Mesendoderm (in vitro differentiated cells): ENCODE measurements at regions not wholly inside any gene's neighbourhood (a gene's known extent, or its start where the extent isn't known, plus 50 kb on each side); places are given as distances from the start of the nearest gene placed in this dataset.

ENCODE experiments used
- DNase-seq: peaks from one replicate; pipeline ENCODE4 v3.0.0; 2013
- H2AK5ac ChIP-seq: 2 replicates; pipeline ENCODE4 v1.6.1; 2013; ENCODE audit warnings: low read length, inconsistent platforms
- H2BK120ac ChIP-seq: 2 replicates; pipeline ENCODE4 v1.6.1; 2013; ENCODE audit warnings: low read depth, mild to moderate bottlenecking, low read length, moderate library complexity, mixed read lengths
- H2BK15ac ChIP-seq: replicated peaks from 2 replicates; pipeline ENCODE4 v1.6.1; 2013; ENCODE audit warnings: low read depth, mild to moderate bottlenecking, moderate library complexity
- H2BK5ac ChIP-seq: 2 replicates; pipeline ENCODE4 v1.6.1; 2013; ENCODE audit warnings: low read length, inconsistent platforms
- H3K18ac ChIP-seq: 2 replicates; pipeline ENCODE4 v1.6.1; 2013; ENCODE audit warnings: mild to moderate bottlenecking, low read length, mixed read lengths
- H3K23ac ChIP-seq: one replicate; pipeline ENCODE4 v1.6.1; 2013; ENCODE audit warnings: low read length
- H3K27ac ChIP-seq: 2 replicates; pipeline ENCODE4 v1.5.1; 2013; ENCODE audit warnings: low read depth, mild to moderate bottlenecking, inconsistent platforms, low read length, moderate library complexity
- H3K27me3 ChIP-seq: 2 replicates; pipeline ENCODE4 v1.6.1; 2013; ENCODE audit warnings: low read length, control low read depth, mild to moderate bottlenecking, inconsistent platforms; ENCODE audit not compliant: insufficient read depth, poor library complexity
- H3K36me3 ChIP-seq: 2 replicates; pipeline ENCODE4 v1.6.1; 2013; ENCODE audit warnings: low read length, inconsistent platforms; ENCODE audit not compliant: control insufficient read depth, insufficient read depth
- H3K4ac ChIP-seq: one replicate; pipeline ENCODE4 v1.6.1; 2013; ENCODE audit warnings: low read depth, mild to moderate bottlenecking, low read length, moderate library complexity
- H3K4me1 ChIP-seq: 2 replicates; pipeline ENCODE4 v1.6.1; 2013; ENCODE audit warnings: low read depth, low read length, inconsistent platforms; ENCODE audit not compliant: control insufficient read depth
- H3K4me2 ChIP-seq: 2 replicates; pipeline ENCODE4 v1.6.1; 2013; ENCODE audit warnings: low read length
- H3K4me3 ChIP-seq: 2 replicates; pipeline ENCODE4 v1.5.1; 2013; ENCODE audit warnings: mild to moderate bottlenecking, low read length
- H3K56ac ChIP-seq: one replicate; pipeline ENCODE4 v1.6.1; 2013; ENCODE audit warnings: low read length
- H3K79me1 ChIP-seq: 2 replicates; pipeline ENCODE4 v1.6.1; 2013; ENCODE audit warnings: low read length, inconsistent platforms
- H3K79me2 ChIP-seq: 2 replicates; pipeline ENCODE4 v1.6.1; 2013; ENCODE audit warnings: mild to moderate bottlenecking, low read length; ENCODE audit not compliant: control insufficient read depth, insufficient read depth
- H3K9ac ChIP-seq: 2 replicates; pipeline ENCODE4 v1.6.1; 2013; ENCODE audit warnings: low read length, inconsistent platforms
- H4K5ac ChIP-seq: one replicate; pipeline ENCODE4 v1.6.1; 2013; ENCODE audit warnings: low read length
- H4K8ac ChIP-seq: one replicate; pipeline ENCODE4 v1.6.1; 2013; ENCODE audit warnings: low read depth, mild to moderate bottlenecking, control low read depth, low read length, moderate library complexity
- WGBS: extraction: QIAGEN DNeasy Blood & Tissue Kit; methylation state at CpG from one replicate; pipeline ENCODE4 v1.1.7; 2013; ENCODE audit warnings: low lambda C conversion rate, missing lambda C conversion rate; ENCODE audit not compliant: insufficient coverage; ENCODE audit errors: extremely low coverage; 5-methylcytosine and 5-hydroxymethylcytosine counted together

GRCh38 chr21:15119486-15119885, 54.7 kb upstream of the NRIP1 start:
- no peak overlapping the region for H3K27ac ChIP-seq
- no peak overlapping the region for H3K23ac ChIP-seq
- H3K56ac ChIP-seq, result no peak overlapping the region
- H2BK15ac ChIP-seq, result no peak overlapping the region
- no peak overlapping the region for H3K4me2 ChIP-seq
- no CpG with 5 or more reads among the region's 3 CpGs for WGBS
- no peak overlapping the region for H3K4ac ChIP-seq
- no peak overlapping the region for H2AK5ac ChIP-seq
- no peak for DNase-seq
- no peak overlapping the region for H3K9ac ChIP-seq
- H3K36me3 ChIP-seq, result no peaks in the 10 kb centered on the region
- H3K18ac ChIP-seq, result no peak overlapping the region
- no peaks in the 10 kb centered on the region for H3K27me3 ChIP-seq
- H3K79me2 ChIP-seq, result no peaks in the 10 kb centered on the region
- no peaks in the 10 kb centered on the region for H3K4me1 ChIP-seq
- H3K79me1 ChIP-seq, result no peaks in the 10 kb centered on the region
- H4K5ac ChIP-seq, result no peak overlapping the region
- H3K4me3 ChIP-seq, result no peak overlapping the region
- no peak overlapping the region for H4K8ac ChIP-seq
- no peak overlapping the region for H2BK5ac ChIP-seq
- H2BK120ac ChIP-seq, result no peak overlapping the region

- no peaks in the 10 kb centered on the region for H3K79me1 ChIP-seq
- WGBS, result no CpG with 5 or more reads among the region's 5 CpGs
- H4K8ac ChIP-seq, result no peak overlapping the region
- H3K27me3 ChIP-seq, result no peaks in the 10 kb centered on the region
- H3K56ac ChIP-seq, result peak overlapping the region; percentile 50
- H2BK15ac ChIP-seq, result no peak overlapping the region
- H3K36me3 ChIP-seq, result no peaks in the 10 kb centered on the region
- DNase-seq, result no peak
- H3K23ac ChIP-seq, result no peak overlapping the region
- no peak overlapping the region for H4K5ac ChIP-seq
- no peak overlapping the region for H3K4me2 ChIP-seq
- H3K9ac ChIP-seq, result no peak overlapping the region
- no peak overlapping the region for H2BK120ac ChIP-seq
- H3K4me3 ChIP-seq, result no peak overlapping the region
- H3K4ac ChIP-seq, result no peak overlapping the region
- H3K4me1 ChIP-seq, result no peaks in the 10 kb centered on the region
- H3K18ac ChIP-seq, result no peak overlapping the region
- H2AK5ac ChIP-seq, result no peak overlapping the region
- H2BK5ac ChIP-seq, result no peak overlapping the region
- no peaks in the 10 kb centered on the region for H3K79me2 ChIP-seq
- no peak overlapping the region for H3K27ac ChIP-seq
Measured at GRCh38 chr21:15121097-15121654, 56.4 kb upstream of the NRIP1 start.

GRCh38 chr21:15121655-15122120, 56.9 kb upstream of the NRIP1 start:
- Histone ChIP-seq H4K8ac (no peak overlapping the region), H3K18ac (no peak overlapping the region), H3K4me1 (no peaks in the 10 kb centered on the region), H3K23ac (no peak overlapping the region), H2BK120ac (no peak overlapping the region), H2AK5ac (no peak overlapping the region), H3K79me1 (no peaks in the 10 kb centered on the region), H2BK15ac (no peak overlapping the region), H3K4ac (no peak overlapping the region), H3K27me3 (no peaks in the 10 kb centered on the region), H4K5ac (no peak overlapping the region), H3K4me2 (no peak overlapping the region), H3K4me3 (no peak overlapping the region), H3K79me2 (no peaks in the 10 kb centered on the region), H3K27ac (no peak overlapping the region), H3K56ac (peak overlapping the region; percentile 50), H3K9ac (no peak overlapping the region), H3K36me3 (no peaks in the 10 kb centered on the region), H2BK5ac (no peak overlapping the region)
- no CpG with 5 or more reads among the region's 3 CpGs for WGBS
- peak; percentile 17 for DNase-seq

- H3K79me1 ChIP-seq, result no peaks in the 10 kb centered on the region
- H3K23ac ChIP-seq, result no peak overlapping the region
- no peak overlapping the region for H3K4me3 ChIP-seq
- H3K36me3 ChIP-seq, result no peaks in the 10 kb centered on the region
- H3K4me1 ChIP-seq, result no peaks in the 10 kb centered on the region
- no peak overlapping the region for H2BK120ac ChIP-seq
- DNase-seq, result no peak
- no peak overlapping the region for H2AK5ac ChIP-seq
- H3K9ac ChIP-seq, result no peak overlapping the region
- H4K5ac ChIP-seq, result no peak overlapping the region
- no CpG with 5 or more reads among the region's 4 CpGs for WGBS
- H3K18ac ChIP-seq, result no peak overlapping the region
- no peak overlapping the region for H2BK15ac ChIP-seq
- H3K27ac ChIP-seq, result no peak overlapping the region
- H2BK5ac ChIP-seq, result no peak overlapping the region
- H3K27me3 ChIP-seq, result no peaks in the 10 kb centered on the region
- H3K4me2 ChIP-seq, result no peak overlapping the region
- no peak overlapping the region for H4K8ac ChIP-seq
- no peaks in the 10 kb centered on the region for H3K79me2 ChIP-seq
- no peak overlapping the region for H3K56ac ChIP-seq
- H3K4ac ChIP-seq, result no peak overlapping the region
Measured at GRCh38 chr21:15122241-15122640, 57.4 kb upstream of the NRIP1 start.

- Histone ChIP-seq H2BK120ac (no peak overlapping the region), H3K27ac (no peak overlapping the region), H3K18ac (no peak overlapping the region), H3K4ac (no peak overlapping the region), H3K79me2 (no peaks in the 10 kb centered on the region), H4K5ac (no peak overlapping the region), H4K8ac (no peak overlapping the region), H3K56ac (no peak overlapping the region), H2BK5ac (no peak overlapping the region), H2AK5ac (no peak overlapping the region), H3K9ac (no peak overlapping the region), H3K36me3 (no peaks in the 10 kb centered on the region), H2BK15ac (no peak overlapping the region), H3K4me3 (no peak overlapping the region), H3K79me1 (no peaks in the 10 kb centered on the region), H3K27me3 (no peaks in the 10 kb centered on the region), H3K4me1 (no peaks in the 10 kb centered on the region), H3K4me2 (no peak overlapping the region), H3K23ac (no peak overlapping the region)
- no peak for DNase-seq
- no CpG with 5 or more reads among the region's 3 CpGs for WGBS
Measured at GRCh38 chr21:15124731-15125130, 59.9 kb upstream of the NRIP1 start.

- no peak overlapping the region for H3K4me3 ChIP-seq
- no peaks in the 10 kb centered on the region for H3K27me3 ChIP-seq
- no peak overlapping the region for H3K23ac ChIP-seq
- no peak overlapping the region for H3K4me2 ChIP-seq
- no peak for DNase-seq
- WGBS, result no CpG with 5 or more reads among the region's 3 CpGs
- no peak overlapping the region for H2BK15ac ChIP-seq
- H2AK5ac ChIP-seq, result no peak overlapping the region
- no peaks in the 10 kb centered on the region for H3K79me2 ChIP-seq
- no peak overlapping the region for H3K27ac ChIP-seq
- no peak overlapping the region for H2BK5ac ChIP-seq
- H3K56ac ChIP-seq, result no peak overlapping the region
- H3K36me3 ChIP-seq, result no peaks in the 10 kb centered on the region
- no peak overlapping the region for H3K9ac ChIP-seq
- H4K8ac ChIP-seq, result no peak overlapping the region
- H3K4ac ChIP-seq, result no peak overlapping the region
- no peaks in the 10 kb centered on the region for H3K79me1 ChIP-seq
- no peak overlapping the region for H2BK120ac ChIP-seq
- H4K5ac ChIP-seq, result no peak overlapping the region
- H3K4me1 ChIP-seq, result no peaks in the 10 kb centered on the region
- H3K18ac ChIP-seq, result no peak overlapping the region
Measured at GRCh38 chr21:15126948-15127347, 62.1 kb upstream of the NRIP1 start.
